ENCODE measurements at regions not wholly inside any gene's neighbourhood (a gene's known extent, or its start where the extent isn't known, plus 50 kb on each side); places are given as distances from the start of the nearest gene placed in this dataset.

GRCh38 chr5:52523701-52524100, 264.0 kb upstream of the ITGA1 start:
- TF ChIP-seq POLR2A (IDR thresholded peaks at IDR 0.05) (no peak), CTCF (IDR thresholded peaks at IDR 0.05) (no peak), EP300 (IDR thresholded peaks at IDR 0.05) (no peak), POLR2AphosphoS5 (IDR thresholded peaks at IDR 0.05) (no peak)
